Coronary artery (tissue), 2 donors: ENCODE measurements at regions not wholly inside any gene's neighbourhood (a gene's known extent, or its start where the extent isn't known, plus 50 kb on each side); places are given as distances from the start of the nearest gene placed in this dataset.

Source experiments
- DNase-seq: peaks from one replicate; pipeline ENCODE4 v3.0.0-alpha.2; 2017; ENCODE audit warnings: low spot score
- H3K27ac ChIP-seq, 2 donors: fragments of 200-600 bp; sonication (generic); one replicate each; pipeline ENCODE4 v1.5.1; 2016 to 2019
- H3K4me3 ChIP-seq: fragments of 200-600 bp; sonication (generic); 2 replicates; pipeline ENCODE4 v1.5.1; 2016; ENCODE audit warnings: mild to moderate bottlenecking, moderate library complexity
- CTCF ChIP-seq: fragments of 200-600 bp; sonication (generic); IDR thresholded peaks from one replicate; pipeline ENCODE4 v1.5.1; 2019; ENCODE audit warnings: antibody characterized with exemption

- no peak for DNase-seq
- Histone ChIP-seq H3K4me3 (no peak overlapping the region), H3K27ac (no peak overlapping the region)
- TF ChIP-seq CTCF, result no peak
These were observed 437.8 kb downstream of the CDH26 start for GRCh38 chr20:60395991-60396390.

GRCh38 chr20:60400567-60400966 is 442.3 kb downstream of the CDH26 start:
- Histone ChIP-seq H3K4me3 (no peak overlapping the region), H3K27ac (no peak overlapping the region)
- no peak for TF ChIP-seq CTCF
- no peak for DNase-seq

GRCh38 chr20:60402189-60403058 is 444.2 kb downstream of the CDH26 start:
- TF ChIP-seq CTCF, result no peak

GRCh38 chr20:60403105-60403741 is 445.0 kb downstream of the CDH26 start:
- no peak for DNase-seq
- Histone ChIP-seq H3K4me3 (no peak overlapping the region), H3K27ac (no peak overlapping the region)
- TF ChIP-seq CTCF, result no peak

More at GRCh38 chr20:60402189-60403058, 444.2 kb downstream of the CDH26 start:
- Histone ChIP-seq H3K4me3 (no peak overlapping the region), H3K27ac (no peak overlapping the region)
- no peak for DNase-seq

GRCh38 chr20:60407011-60407771 is 449.0 kb downstream of the CDH26 start:
- peak; percentile 33 for DNase-seq
- TF ChIP-seq CTCF, result no peak
- H3K27ac ChIP-seq, result no peak overlapping the region
- no peak overlapping the region for H3K4me3 ChIP-seq

- no peak for TF ChIP-seq CTCF
- DNase-seq, result peak; percentile 33
- no peak overlapping the region for H3K27ac ChIP-seq
- no peak overlapping the region for H3K4me3 ChIP-seq
These were observed 449.7 kb downstream of the CDH26 start for GRCh38 chr20:60407938-60408337.
